Smooth muscle cell (in vitro differentiated cells): ENCODE measurements at regions not wholly inside any gene's neighbourhood (a gene's known extent, or its start where the extent isn't known, plus 50 kb on each side); places are given as distances from the start of the nearest gene placed in this dataset.

Experiments
- DNase-seq: peaks from one replicate; lab custom pipeline; 2025; ENCODE audit not compliant: unreplicated experiment; lab: John Stamatoyannopoulos, UW
- H2AFZ ChIP-seq: fragments of 200-600 bp; sonication (generic); 2 replicates; pipeline ENCODE4 v1.6.0; 2016; ENCODE audit warnings: antibody characterized with exemption, low read depth, mild to moderate bottlenecking
- H3F3A ChIP-seq: fragments of 200-600 bp; sonication (generic); 2 replicates; pipeline ENCODE4 v1.6.0; 2017; ENCODE audit warnings: antibody characterized with exemption, low read depth
- H3K27ac ChIP-seq: fragments of 200-600 bp; sonication (generic); 2 replicates; pipeline ENCODE4 v1.5.1; 2016; ENCODE audit warnings: low read depth, mild to moderate bottlenecking
- H3K27me3 ChIP-seq: fragments of 200-600 bp; sonication (generic); 2 replicates; pipeline ENCODE4 v1.6.1; 2016; ENCODE audit warnings: low read depth, mild to moderate bottlenecking
- H3K36me3 ChIP-seq: fragments of 200-600 bp; sonication (generic); 2 replicates; pipeline ENCODE4 v1.5.1; 2016; ENCODE audit warnings: low read depth
- H3K4me1 ChIP-seq: fragments of 200-600 bp; sonication (generic); 2 replicates; pipeline ENCODE4 v1.5.1; 2016; ENCODE audit warnings: low read depth
- H3K4me2 ChIP-seq: fragments of 200-600 bp; sonication (generic); 2 replicates; pipeline ENCODE4 v1.6.0; 2016; ENCODE audit warnings: mild to moderate bottlenecking
- H3K4me3 ChIP-seq: fragments of 200-600 bp; sonication (generic); 2 replicates; pipeline ENCODE4 v1.5.1; 2016; ENCODE audit warnings: mild to moderate bottlenecking
- H3K79me2 ChIP-seq: fragments of 200-600 bp; sonication (generic); 2 replicates; pipeline ENCODE4 v1.6.0; 2016; ENCODE audit warnings: low read depth, mild to moderate bottlenecking
- H3K9ac ChIP-seq: fragments of 200-600 bp; sonication (generic); 2 replicates; pipeline ENCODE4 v1.6.0; 2016; ENCODE audit warnings: low read depth
- H3K9me3 ChIP-seq: fragments of 200-600 bp; sonication (generic); replicated peaks from 2 replicates; pipeline ENCODE4 v1.5.1; 2016; ENCODE audit warnings: low read depth
- H4K20me1 ChIP-seq: fragments of 200-600 bp; sonication (generic); 2 replicates; pipeline ENCODE4 v1.6.0; 2016; ENCODE audit warnings: low read depth
- WGBS: methylation state at CpG from one replicate; pipeline ENCODE4 v1.1.7; 2016; ENCODE audit warnings: low lambda C conversion rate; 5-methylcytosine and 5-hydroxymethylcytosine counted together
- TF ChIP-seq, protein P1 (sequence below): fragments of 200-600 bp; sonication (generic); IDR thresholded peaks from 2 replicates; pipeline ENCODE4 v1.5.1; 2017; ENCODE audit warnings: borderline replicate concordance, mild to moderate bottlenecking, antibody characterized with exemption; ENCODE audit not compliant: insufficient read depth, poor library complexity, severe bottlenecking

DNA sequence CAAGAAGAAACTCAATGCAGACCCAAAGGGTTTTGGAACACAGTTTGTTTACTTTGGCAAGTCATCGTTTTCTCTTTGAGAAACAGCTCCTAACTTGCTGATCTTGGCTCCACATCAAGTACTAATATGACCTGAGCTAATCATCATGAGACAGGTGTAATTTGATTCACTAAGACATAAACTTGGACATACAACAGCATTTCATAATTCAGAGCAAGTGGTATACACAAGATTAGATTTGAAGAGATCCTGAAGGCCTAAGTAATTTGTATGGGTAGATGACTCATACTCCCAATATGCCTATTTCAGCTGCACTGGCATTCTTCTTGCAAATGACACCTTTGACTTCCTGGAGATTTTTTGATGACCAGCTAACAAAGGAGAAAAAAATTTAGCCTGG is 1521.7 kb downstream of the RPA4 start:
- Histone ChIP-seq H3K9ac (no peak overlapping the region), H3K27me3 (no peaks in the 10 kb centered on the region), H2AFZ (no peak overlapping the region), H3K9me3 (no peaks in the 10 kb centered on the region), H3K4me1 (no peaks in the 10 kb centered on the region), H4K20me1 (no peaks in the 10 kb centered on the region), H3K4me2 (no peak overlapping the region), H3K79me2 (no peaks in the 10 kb centered on the region), H3K36me3 (no peaks in the 10 kb centered on the region), H3K4me3 (no peak overlapping the region), H3K27ac (no peak overlapping the region), H3F3A (no peaks in the 10 kb centered on the region)
- TF ChIP-seq, protein P1, sequence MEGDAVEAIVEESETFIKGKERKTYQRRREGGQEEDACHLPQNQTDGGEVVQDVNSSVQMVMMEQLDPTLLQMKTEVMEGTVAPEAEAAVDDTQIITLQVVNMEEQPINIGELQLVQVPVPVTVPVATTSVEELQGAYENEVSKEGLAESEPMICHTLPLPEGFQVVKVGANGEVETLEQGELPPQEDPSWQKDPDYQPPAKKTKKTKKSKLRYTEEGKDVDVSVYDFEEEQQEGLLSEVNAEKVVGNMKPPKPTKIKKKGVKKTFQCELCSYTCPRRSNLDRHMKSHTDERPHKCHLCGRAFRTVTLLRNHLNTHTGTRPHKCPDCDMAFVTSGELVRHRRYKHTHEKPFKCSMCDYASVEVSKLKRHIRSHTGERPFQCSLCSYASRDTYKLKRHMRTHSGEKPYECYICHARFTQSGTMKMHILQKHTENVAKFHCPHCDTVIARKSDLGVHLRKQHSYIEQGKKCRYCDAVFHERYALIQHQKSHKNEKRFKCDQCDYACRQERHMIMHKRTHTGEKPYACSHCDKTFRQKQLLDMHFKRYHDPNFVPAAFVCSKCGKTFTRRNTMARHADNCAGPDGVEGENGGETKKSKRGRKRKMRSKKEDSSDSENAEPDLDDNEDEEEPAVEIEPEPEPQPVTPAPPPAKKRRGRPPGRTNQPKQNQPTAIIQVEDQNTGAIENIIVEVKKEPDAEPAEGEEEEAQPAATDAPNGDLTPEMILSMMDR: no peak
- WGBS: 96% methylated on average over 1 of the region's 1 CpG
- no peak for DNase-seq

DNA sequence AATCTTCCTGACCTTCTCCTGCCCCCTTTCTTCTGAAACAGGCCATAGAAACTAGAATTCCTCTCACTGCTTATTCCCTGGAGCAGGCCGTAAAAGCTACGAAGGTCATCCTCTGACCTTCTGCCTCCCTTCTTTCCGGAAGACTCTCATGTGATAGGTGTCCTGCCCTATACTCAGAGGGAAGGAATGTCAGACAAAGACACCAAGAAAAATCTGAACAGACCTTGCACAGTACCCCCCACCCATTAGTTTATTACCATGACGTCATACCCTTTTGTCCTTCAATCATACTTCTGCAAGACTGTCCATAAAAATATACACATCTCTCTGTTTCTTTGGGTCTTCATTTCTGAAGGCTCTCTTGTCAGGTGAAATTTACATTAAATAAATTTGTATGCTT is 1523.9 kb downstream of the RPA4 start:
- 80% methylated on average over 4 of the region's 4 CpGs for WGBS
- Histone ChIP-seq H3K27me3 (no peaks in the 10 kb centered on the region), H3K9ac (no peak overlapping the region), H3K4me2 (no peak overlapping the region), H2AFZ (no peak overlapping the region), H4K20me1 (no peaks in the 10 kb centered on the region), H3F3A (no peaks in the 10 kb centered on the region), H3K4me1 (no peaks in the 10 kb centered on the region), H3K9me3 (no peaks in the 10 kb centered on the region), H3K4me3 (no peak overlapping the region), H3K79me2 (no peaks in the 10 kb centered on the region), H3K36me3 (no peaks in the 10 kb centered on the region), H3K27ac (no peak overlapping the region)
- TF ChIP-seq, protein P1: no peak
- no peak for DNase-seq

GRCh38 chrX:98409867-98410266 is 1526.2 kb downstream of the RPA4 start:
- TF ChIP-seq, protein P1: no peak
- DNase-seq: no peak

DNA sequence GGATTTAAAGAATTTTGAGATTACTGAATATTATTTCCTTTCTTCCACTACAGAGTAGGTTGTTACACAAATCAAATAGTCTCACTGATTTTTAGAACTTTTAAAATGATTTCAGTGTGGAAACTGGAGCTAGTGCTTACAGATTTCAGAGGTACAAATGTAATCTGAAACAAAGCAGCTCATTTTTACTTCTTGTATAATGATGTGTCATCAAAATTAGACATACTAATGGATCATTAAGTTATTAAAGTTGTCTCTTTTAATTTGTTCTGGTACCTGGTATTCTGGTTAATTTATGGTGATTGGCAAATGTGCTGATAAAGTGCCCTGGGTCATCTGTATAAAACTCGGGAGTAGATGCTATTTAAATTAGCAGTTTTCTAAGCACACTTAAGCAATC is 1528.3 kb downstream of the RPA4 start:
- TF ChIP-seq, protein P1: no peak
- H3K27me3 ChIP-seq: no peaks in the 10 kb centered on the region
- H3K79me2 ChIP-seq: no peaks in the 10 kb centered on the region
- H3K36me3 ChIP-seq: no peaks in the 10 kb centered on the region
- H3K4me2 ChIP-seq: no peak overlapping the region
- H3K4me3 ChIP-seq: no peak overlapping the region
- no peaks in the 10 kb centered on the region for H3K4me1 ChIP-seq
- H4K20me1 ChIP-seq: no peaks in the 10 kb centered on the region
- DNase-seq: no peak
- no peaks in the 10 kb centered on the region for H3K9me3 ChIP-seq
- H3K27ac ChIP-seq: no peak overlapping the region
- H2AFZ ChIP-seq: no peak overlapping the region
- H3F3A ChIP-seq: no peaks in the 10 kb centered on the region
- WGBS: 62% methylated on average over 1 of the region's 1 CpG
- H3K9ac ChIP-seq: no peak overlapping the region

More at GRCh38 chrX:98409867-98410266, 1526.2 kb downstream of the RPA4 start:
- Histone ChIP-seq H3K27me3 (no peaks in the 10 kb centered on the region), H4K20me1 (no peaks in the 10 kb centered on the region), H3K4me1 (no peaks in the 10 kb centered on the region), H3K79me2 (no peaks in the 10 kb centered on the region), H2AFZ (no peak overlapping the region), H3K36me3 (no peaks in the 10 kb centered on the region), H3F3A (no peaks in the 10 kb centered on the region), H3K9me3 (no peaks in the 10 kb centered on the region), H3K4me3 (no peak overlapping the region), H3K27ac (no peak overlapping the region), H3K9ac (no peak overlapping the region), H3K4me2 (no peak overlapping the region)
- 86% methylated on average over 2 of the region's 2 CpGs for WGBS
